NCI-H446 (cell line): ENCODE measurements at regions not wholly inside any gene's neighbourhood (a gene's known extent, or its start where the extent isn't known, plus 50 kb on each side); places are given as distances from the start of the nearest gene placed in this dataset.
"Not testable (repeated sequence)": the region's sequence is repeated elsewhere in the genome, so short reads cannot be mapped to it uniquely, and the experiment has no call there.

Experiments used
- DNase-seq, 2 experiments: peaks; one replicate each; lab custom pipeline; 2025; lab: John Stamatoyannopoulos, UW

GRCh38 chr13:38415233-38415632 lies 65.6 kb downstream of the UFM1 start:
- no peak for DNase-seq

- DNase-seq: no peak
Observed at GRCh38 chr13:38417241-38417640, 67.6 kb downstream of the UFM1 start.

- DNase-seq: peak; percentile 14 to 41
Observed at GRCh38 chr13:38417727-38418126, 68.1 kb downstream of the UFM1 start.

- DNase-seq: no peak
Observed at GRCh38 chr13:38418286-38418685, 68.6 kb downstream of the UFM1 start.

GRCh38 chr13:38419312-38419873 lies 69.7 kb downstream of the UFM1 start:
- no peak for DNase-seq

- DNase-seq: no peak
Observed at GRCh38 chr13:38421590-38422560, 72.2 kb downstream of the UFM1 start.

GRCh38 chr13:38429916-38430315 lies 80.3 kb downstream of the UFM1 start:
- DNase-seq: no peak

- no peak for DNase-seq
Observed at GRCh38 chr13:38430796-38431195, 81.1 kb downstream of the UFM1 start.

- DNase-seq: no peak
Observed at GRCh38 chr13:38440666-38441065, 91.0 kb downstream of the UFM1 start.

GRCh38 chr13:38444904-38445303 lies 95.3 kb downstream of the UFM1 start:
- no peak for DNase-seq

- no peak for DNase-seq
Observed at GRCh38 chr13:38452656-38453055, 103.0 kb downstream of the UFM1 start.

- no peak for DNase-seq
Observed at GRCh38 chr13:38462605-38463004, 113.0 kb downstream of the UFM1 start.

GRCh38 chr13:38463048-38463447 lies 113.4 kb downstream of the UFM1 start:
- no peak for DNase-seq

- DNase-seq: not testable (repeated sequence)
Observed at GRCh38 chr13:38472411-38472810, 122.8 kb downstream of the UFM1 start.

GRCh38 chr13:38473305-38473704 lies 123.7 kb downstream of the UFM1 start:
- no peak for DNase-seq

GRCh38 chr13:38477676-38478075 lies 128.0 kb downstream of the UFM1 start:
- DNase-seq: no peak

- DNase-seq: no peak
Observed at GRCh38 chr13:38483623-38484022, 134.0 kb downstream of the UFM1 start.

- DNase-seq: no peak
Observed at GRCh38 chr13:38490657-38491056, 141.0 kb downstream of the UFM1 start.

GRCh38 chr13:38494445-38494844 lies 144.8 kb downstream of the UFM1 start:
- peak in 1 of 2 experiments; percentile 38 for DNase-seq

- DNase-seq: peak in 1 of 2 experiments; percentile 35
Observed at GRCh38 chr13:38496917-38497316, 147.3 kb downstream of the UFM1 start.

- no peak for DNase-seq
Observed at GRCh38 chr13:38498271-38498670, 148.6 kb downstream of the UFM1 start.

- no peak for DNase-seq
Observed at GRCh38 chr13:38514575-38514974, 164.9 kb downstream of the UFM1 start.

- no peak for DNase-seq
Observed at GRCh38 chr13:38518328-38518727, 168.5 kb upstream of the FREM2 start.
